ENCODE measurements at regions not wholly inside any gene's neighbourhood (a gene's known extent, or its start where the extent isn't known, plus 50 kb on each side); places are given as distances from the start of the nearest gene placed in this dataset.

DNA sequence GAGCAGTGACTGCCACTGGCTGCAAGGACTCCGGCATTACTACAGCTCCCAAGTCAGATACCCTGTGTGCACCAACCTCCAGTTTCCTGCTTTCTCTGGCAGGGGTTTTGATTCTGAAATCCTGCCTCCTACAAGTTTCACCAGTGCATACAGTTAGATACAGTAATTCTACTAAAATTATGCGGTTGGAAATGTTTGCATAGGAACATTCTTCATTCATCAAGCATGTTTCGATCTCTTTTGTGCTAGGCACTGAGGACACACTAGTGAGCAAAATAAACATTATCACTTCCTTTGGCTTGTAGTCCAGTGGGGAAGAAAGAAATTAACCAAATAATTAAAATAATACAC, 152.2 kb downstream of the TMEM167A start:
- ATAC-seq (no peak), DNase-seq (no peak)
- no peaks in the 10 kb centered on the region for H3K9me3 ChIP-seq
- H3K4me3 ChIP-seq, result no peak overlapping the region
- no peaks in the 10 kb centered on the region for H3K36me3 ChIP-seq
- peaks cover 0 to 2% (median 0%) of the 10 kb centered on the region in 12 donors for H3K4me1 ChIP-seq
- no peak overlapping the region for H3K27ac ChIP-seq
- intact Hi-C loops (cut with DNase I), result no loop called here
- no peaks in the 10 kb centered on the region for H3K27me3 ChIP-seq
- WGBS, 4 donors, result 49 to 68% (median 65%) methylated on average over 3 of the region's 3 CpGs
- TF ChIP-seq POLR2A (IDR thresholded peaks at IDR 0.05), result no peak
- TF ChIP-seq, protein P1, sequence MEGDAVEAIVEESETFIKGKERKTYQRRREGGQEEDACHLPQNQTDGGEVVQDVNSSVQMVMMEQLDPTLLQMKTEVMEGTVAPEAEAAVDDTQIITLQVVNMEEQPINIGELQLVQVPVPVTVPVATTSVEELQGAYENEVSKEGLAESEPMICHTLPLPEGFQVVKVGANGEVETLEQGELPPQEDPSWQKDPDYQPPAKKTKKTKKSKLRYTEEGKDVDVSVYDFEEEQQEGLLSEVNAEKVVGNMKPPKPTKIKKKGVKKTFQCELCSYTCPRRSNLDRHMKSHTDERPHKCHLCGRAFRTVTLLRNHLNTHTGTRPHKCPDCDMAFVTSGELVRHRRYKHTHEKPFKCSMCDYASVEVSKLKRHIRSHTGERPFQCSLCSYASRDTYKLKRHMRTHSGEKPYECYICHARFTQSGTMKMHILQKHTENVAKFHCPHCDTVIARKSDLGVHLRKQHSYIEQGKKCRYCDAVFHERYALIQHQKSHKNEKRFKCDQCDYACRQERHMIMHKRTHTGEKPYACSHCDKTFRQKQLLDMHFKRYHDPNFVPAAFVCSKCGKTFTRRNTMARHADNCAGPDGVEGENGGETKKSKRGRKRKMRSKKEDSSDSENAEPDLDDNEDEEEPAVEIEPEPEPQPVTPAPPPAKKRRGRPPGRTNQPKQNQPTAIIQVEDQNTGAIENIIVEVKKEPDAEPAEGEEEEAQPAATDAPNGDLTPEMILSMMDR (IDR thresholded peaks at IDR 0.05), result no peak

DNA sequence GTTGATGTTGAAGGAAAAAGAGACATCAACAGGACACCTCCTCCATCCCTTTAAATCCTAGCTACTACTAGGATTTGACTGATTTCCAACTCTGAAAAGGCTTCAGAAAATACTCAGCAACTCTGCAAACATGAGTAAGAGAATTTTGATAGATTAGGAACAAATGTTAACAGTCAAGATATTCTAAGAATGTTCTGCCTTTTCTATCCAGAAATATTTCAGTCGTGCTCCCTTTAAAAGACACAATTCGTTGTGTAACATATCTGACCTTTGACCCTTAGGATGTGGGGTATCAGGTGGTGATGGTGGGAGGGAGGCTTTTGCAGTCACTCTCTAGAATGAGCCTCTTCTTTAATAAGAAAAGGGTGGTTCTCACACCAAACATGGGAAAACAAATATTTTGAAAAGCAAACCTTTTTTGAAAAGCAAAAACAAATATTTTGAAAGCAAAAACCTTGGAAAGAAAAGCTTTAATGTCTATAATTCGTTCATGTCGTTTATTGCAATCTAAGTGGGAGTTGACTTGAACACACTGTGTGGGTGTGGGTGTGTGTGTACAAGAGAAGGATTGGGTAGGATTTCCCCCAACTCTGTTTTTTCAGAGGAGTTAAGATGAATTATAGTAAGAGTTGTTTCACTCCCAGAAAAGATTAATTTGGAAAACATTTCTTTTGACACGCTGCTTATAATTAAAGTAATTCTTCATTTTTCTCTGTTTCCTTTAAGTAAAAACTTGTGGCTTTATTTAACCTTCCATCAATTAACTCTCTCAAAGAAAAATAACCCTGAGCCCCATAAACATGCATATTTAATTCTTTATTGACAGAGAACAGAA, 152.8 kb downstream of the TMEM167A start:
- H3K27me3 ChIP-seq, result no peaks in the 10 kb centered on the region
- TF ChIP-seq, protein P1 (IDR thresholded peaks at IDR 0.05), result no peak
- no peak for TF ChIP-seq POLR2A (IDR thresholded peaks at IDR 0.05)
- no peak overlapping the region for H3K27ac ChIP-seq
- DNase-seq (no peak), ATAC-seq (no peak)
- no peaks in the 10 kb centered on the region for H3K9me3 ChIP-seq
- no peaks in the 10 kb centered on the region for H3K36me3 ChIP-seq
- WGBS, 4 donors, result 46 to 62% (median 49%) methylated on average over 5 of the region's 5 CpGs
- H3K4me3 ChIP-seq, result no peak overlapping the region
- peaks cover 0 to 2% (median 0%) of the 10 kb centered on the region in 12 donors for H3K4me1 ChIP-seq
- intact Hi-C loops (cut with DNase I), result no loop called here

DNA sequence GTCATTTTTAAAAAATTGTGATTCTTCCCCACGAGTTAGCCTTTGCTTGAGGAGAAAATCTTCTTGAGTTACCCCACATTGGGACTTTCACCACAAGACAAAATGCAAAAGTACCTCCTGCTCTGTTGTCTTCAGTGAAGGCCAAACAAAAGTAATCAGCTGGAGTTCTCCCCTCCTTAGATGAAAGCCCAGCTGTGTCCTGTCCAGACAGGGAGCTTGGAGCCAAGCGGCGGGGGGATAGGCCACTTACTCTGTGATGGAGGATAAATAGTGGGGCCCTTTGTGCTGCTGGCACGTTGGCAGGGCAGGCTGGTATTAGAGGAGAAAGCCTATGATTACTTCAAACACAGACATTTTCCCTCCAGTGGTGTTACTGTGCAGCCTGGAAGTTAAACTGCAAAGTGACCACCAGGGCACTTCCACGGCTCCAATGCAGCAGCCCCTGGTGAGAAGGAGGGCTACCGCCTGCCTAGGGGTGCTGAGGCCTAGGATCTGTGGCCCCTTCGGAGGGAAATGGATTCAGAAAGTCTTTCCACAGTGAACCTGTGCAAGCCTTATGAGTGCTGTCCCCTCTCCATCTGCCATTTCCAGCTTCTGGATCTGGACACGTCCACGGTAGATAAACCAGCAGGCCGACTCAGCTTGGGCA, 155.0 kb downstream of the TMEM167A start:
- no peak for ATAC-seq
- TF ChIP-seq, protein P1 (IDR thresholded peaks at IDR 0.05), result no peak
- no peak for TF ChIP-seq POLR2A (IDR thresholded peaks at IDR 0.05)
- Histone ChIP-seq H3K9me3 (peaks cover 0 to 1% (median 0%) of the 10 kb centered on the region in 12 donors), H3K27ac (no peak overlapping the region), H3K27me3 (no peaks in the 10 kb centered on the region), H3K4me3 (no peak overlapping the region), H3K4me1 (peaks cover 0 to 2% (median 0%) of the 10 kb centered on the region in 12 donors), H3K36me3 (no peaks in the 10 kb centered on the region)
- intact Hi-C loops (cut with DNase I), result no loop called here
- DNase-seq, result no peak
- 77 to 86% (median 79%) methylated on average over 10 of the region's 10 CpGs for WGBS, 4 donors

DNA sequence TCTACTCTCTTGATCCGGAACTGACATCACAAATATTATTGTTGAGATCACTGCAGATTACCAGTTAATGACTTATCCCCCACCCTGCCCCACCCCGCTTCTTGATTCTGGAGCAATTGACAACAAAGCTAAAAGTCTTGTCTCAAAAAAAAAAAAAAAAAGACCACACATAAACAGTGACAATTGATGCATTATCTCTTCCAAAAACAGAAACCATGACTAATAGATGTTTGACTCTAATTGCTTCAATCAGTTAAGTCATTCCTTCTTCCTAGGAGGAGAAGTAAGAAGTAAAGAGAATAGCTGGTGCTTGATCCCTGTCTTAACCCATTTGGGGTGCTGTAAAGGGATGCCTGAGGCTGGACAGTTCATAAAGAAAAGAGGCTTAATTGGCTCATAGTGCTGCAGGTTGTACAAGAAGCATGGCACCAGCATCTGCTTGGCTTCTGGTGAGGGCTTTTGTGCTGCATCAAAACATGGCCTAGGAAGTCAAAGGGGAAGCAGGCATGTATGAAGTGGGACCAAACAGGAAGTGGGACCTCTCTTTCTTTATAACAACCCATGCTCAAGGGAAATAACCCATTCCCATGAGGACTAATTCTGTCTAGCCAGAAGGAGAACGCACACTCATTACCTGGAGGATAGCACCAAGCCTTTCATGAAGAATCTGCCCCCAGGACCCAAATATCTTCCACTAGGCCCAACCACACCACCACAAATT, 158.7 kb downstream of the TMEM167A start:
- intact Hi-C loops (cut with DNase I), result no loop called here
- Histone ChIP-seq H3K9me3 (peaks cover 0 to 25% (median 13%) of the 10 kb centered on the region in 12 donors), H3K4me3 (no peak overlapping the region), H3K36me3 (no peaks in the 10 kb centered on the region), H3K27me3 (no peaks in the 10 kb centered on the region), H3K27ac (no peak overlapping the region), H3K4me1 (no peaks in the 10 kb centered on the region)
- 71 to 92% (median 87%) methylated on average over 3 of the region's 3 CpGs for WGBS, 4 donors
- no peak for TF ChIP-seq POLR2A (IDR thresholded peaks at IDR 0.05)
- TF ChIP-seq, protein P1 (IDR thresholded peaks at IDR 0.05), result no peak
- ATAC-seq (no peak), DNase-seq (no peak)
